ENCODE measurements at regions not wholly inside any gene's neighbourhood (a gene's known extent, or its start where the extent isn't known, plus 50 kb on each side); places are given as distances from the start of the nearest gene placed in this dataset.

DNA sequence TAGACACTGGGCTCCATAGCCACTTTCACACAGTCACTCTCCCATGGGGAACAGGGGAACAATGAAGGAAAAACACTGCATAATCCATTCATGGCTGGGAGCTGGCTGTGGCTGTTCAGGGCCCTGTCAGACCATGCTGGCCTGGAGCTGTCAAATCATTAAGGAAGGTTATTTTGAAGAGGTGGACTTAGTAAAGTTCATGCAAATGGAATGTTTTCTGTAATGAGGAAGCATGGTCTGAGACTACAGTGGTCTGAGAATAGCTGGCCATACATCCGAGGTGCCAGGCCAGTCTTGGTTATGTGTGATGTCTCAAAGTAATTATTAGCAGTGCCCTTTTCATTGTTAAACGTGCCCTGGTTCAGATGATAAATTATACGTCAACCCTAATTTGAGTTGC lies 117.1 kb upstream of the MRPS22 start:
- no peaks in the 10 kb centered on the region for H3K9me3 Mint-ChIP-seq
- DNase-seq (ENCODE audit: low spot score) (no peak), ATAC-seq (no peak)
- CTCF ChIA-PET = no interaction called here
- POLR2A ChIA-PET = no interaction called here
- H3K36me3 Mint-ChIP-seq = no peaks in the 10 kb centered on the region
- no peak overlapping the region for H3K4me3 Mint-ChIP-seq
- no peaks in the 10 kb centered on the region for H3K4me1 Mint-ChIP-seq
- TF ChIP-seq HMGXB4 (CRISPR knock-in tag; IDR thresholded peaks at IDR 0.05) = no peak
- TF ChIP-seq JAZF1 (CRISPR knock-in tag; IDR thresholded peaks at IDR 0.05) = no peak
- TF ChIP-seq, protein P1, sequence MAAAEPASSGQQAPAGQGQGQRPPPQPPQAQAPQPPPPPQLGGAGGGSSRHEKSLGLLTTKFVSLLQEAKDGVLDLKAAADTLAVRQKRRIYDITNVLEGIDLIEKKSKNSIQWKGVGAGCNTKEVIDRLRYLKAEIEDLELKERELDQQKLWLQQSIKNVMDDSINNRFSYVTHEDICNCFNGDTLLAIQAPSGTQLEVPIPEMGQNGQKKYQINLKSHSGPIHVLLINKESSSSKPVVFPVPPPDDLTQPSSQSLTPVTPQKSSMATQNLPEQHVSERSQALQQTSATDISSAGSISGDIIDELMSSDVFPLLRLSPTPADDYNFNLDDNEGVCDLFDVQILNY (CRISPR knock-in tag; IDR thresholded peaks at IDR 0.05) = no peak
- no peak for TF ChIP-seq FOXP1 (CRISPR knock-in tag; IDR thresholded peaks at IDR 0.05; ENCODE audit: borderline replicate concordance)
- H3K27me3 Mint-ChIP-seq (ENCODE audit: low read depth) = peaks cover 34% of the 10 kb centered on the region
- no peak overlapping the region for H3K27ac Mint-ChIP-seq

- Mint-ChIP-seq H3K36me3 (no peaks in the 10 kb centered on the region), H3K4me1 (no peaks in the 10 kb centered on the region), H3K9me3 (no peaks in the 10 kb centered on the region), H3K27ac (no peak overlapping the region), H3K4me3 (no peak overlapping the region), H3K27me3 (ENCODE audit: low read depth) (peaks cover 36% of the 10 kb centered on the region)
- TF ChIP-seq CREM (CRISPR knock-in tag; IDR thresholded peaks at IDR 0.05) (no peak), ETV6 (CRISPR knock-in tag; IDR thresholded peaks at IDR 0.05) (no peak), NR1H2 (CRISPR knock-in tag; IDR thresholded peaks at IDR 0.05) (no peak), AR (CRISPR knock-in tag; IDR thresholded peaks at IDR 0.05) (no peak), ELF4 (CRISPR knock-in tag; IDR thresholded peaks at IDR 0.05; ENCODE audit: low read depth) (no peak), EMX1 (CRISPR knock-in tag; IDR thresholded peaks at IDR 0.05) (no peak), ERG (CRISPR knock-in tag; IDR thresholded peaks at IDR 0.05) (no peak), JUN (CRISPR knock-in tag; IDR thresholded peaks at IDR 0.05) (no peak), ZNF317 (CRISPR knock-in tag; IDR thresholded peaks at IDR 0.05; ENCODE audit: borderline replicate concordance, low read depth) (no peak), OVOL2 (CRISPR knock-in tag; IDR thresholded peaks at IDR 0.05; ENCODE audit: borderline replicate concordance) (no peak), E2F4 (CRISPR knock-in tag; IDR thresholded peaks at IDR 0.05; ENCODE audit: borderline replicate concordance, low read depth) (no peak)
- TF ChIP-seq, protein P2, sequence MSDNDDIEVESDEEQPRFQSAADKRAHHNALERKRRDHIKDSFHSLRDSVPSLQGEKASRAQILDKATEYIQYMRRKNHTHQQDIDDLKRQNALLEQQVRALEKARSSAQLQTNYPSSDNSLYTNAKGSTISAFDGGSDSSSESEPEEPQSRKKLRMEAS (CRISPR knock-in tag; IDR thresholded peaks at IDR 0.05) = no peak
- TF ChIP-seq, protein P3, sequence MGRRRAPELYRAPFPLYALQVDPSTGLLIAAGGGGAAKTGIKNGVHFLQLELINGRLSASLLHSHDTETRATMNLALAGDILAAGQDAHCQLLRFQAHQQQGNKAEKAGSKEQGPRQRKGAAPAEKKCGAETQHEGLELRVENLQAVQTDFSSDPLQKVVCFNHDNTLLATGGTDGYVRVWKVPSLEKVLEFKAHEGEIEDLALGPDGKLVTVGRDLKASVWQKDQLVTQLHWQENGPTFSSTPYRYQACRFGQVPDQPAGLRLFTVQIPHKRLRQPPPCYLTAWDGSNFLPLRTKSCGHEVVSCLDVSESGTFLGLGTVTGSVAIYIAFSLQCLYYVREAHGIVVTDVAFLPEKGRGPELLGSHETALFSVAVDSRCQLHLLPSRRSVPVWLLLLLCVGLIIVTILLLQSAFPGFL (CRISPR knock-in tag; IDR thresholded peaks at IDR 0.05; ENCODE audit: borderline replicate concordance) = no peak
- ATAC-seq (no peak), DNase-seq (ENCODE audit: low spot score) (no peak)
- POLR2A ChIA-PET = no interaction called here
- CTCF ChIA-PET = no interaction called here
These were observed 116.7 kb upstream of the MRPS22 start for GRCh38 chr3:139227165-139227564.

Data from WTC11 (cell line).